ENCODE measurements at regions not wholly inside any gene's neighbourhood (a gene's known extent, or its start where the extent isn't known, plus 50 kb on each side); places are given as distances from the start of the nearest gene placed in this dataset.

DNA sequence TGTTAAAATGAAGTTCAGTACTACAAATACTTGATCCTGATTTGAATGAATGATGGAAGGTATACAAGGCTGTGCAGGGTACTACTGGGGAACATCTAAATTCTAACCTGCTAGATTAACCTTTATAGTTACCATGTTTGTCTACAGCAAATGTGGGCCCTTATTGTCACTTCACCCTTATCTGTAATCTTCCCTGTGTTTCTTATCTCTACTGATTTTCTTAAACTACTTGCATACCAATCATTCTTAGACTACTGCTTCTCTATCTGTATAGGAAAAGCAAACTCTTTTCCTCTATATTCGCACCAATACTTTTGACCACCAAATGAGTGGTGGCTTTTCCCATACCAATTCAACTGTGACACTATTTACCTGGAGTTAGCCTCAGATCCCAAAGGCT lies 210.7 kb downstream of the HINT1 start:
- no peaks in the 10 kb centered on the region for H3K36me3 ChIP-seq (ENCODE audit: control insufficient read depth in 2 of 2, insufficient read depth in 1 of 2, low read length in 2 of 2)
- TF ChIP-seq HOXA7 (CRISPR knock-in tag; IDR thresholded peaks at IDR 0.05; ENCODE audit: borderline replicate concordance) (no peak), ZNF76 (tag by site-specific recombination; IDR thresholded peaks at IDR 0.05; ENCODE audit: borderline replicate concordance, low read depth) (no peak), ZNF354C (tag by site-specific recombination; IDR thresholded peaks at IDR 0.05; ENCODE audit: borderline replicate concordance, low read depth) (no peak), ZNF768 (tag by site-specific recombination; IDR thresholded peaks at IDR 0.05) (no peak), ZXDB (tag by site-specific recombination; IDR thresholded peaks at IDR 0.05) (no peak), ZSCAN30 (tag by site-specific recombination; IDR thresholded peaks at IDR 0.05) (no peak), ZNF184 (tag by site-specific recombination; IDR thresholded peaks at IDR 0.05) (no peak), ZNF146 (tag by site-specific recombination; IDR thresholded peaks at IDR 0.05) (no peak), ZNF248 (tag by site-specific recombination; IDR thresholded peaks at IDR 0.05) (no peak), WT1 (tag by site-specific recombination; IDR thresholded peaks at IDR 0.05) (no peak), ZNF701 (tag by site-specific recombination; IDR thresholded peaks at IDR 0.05) (no peak)
- TF ChIP-seq, protein P1, sequence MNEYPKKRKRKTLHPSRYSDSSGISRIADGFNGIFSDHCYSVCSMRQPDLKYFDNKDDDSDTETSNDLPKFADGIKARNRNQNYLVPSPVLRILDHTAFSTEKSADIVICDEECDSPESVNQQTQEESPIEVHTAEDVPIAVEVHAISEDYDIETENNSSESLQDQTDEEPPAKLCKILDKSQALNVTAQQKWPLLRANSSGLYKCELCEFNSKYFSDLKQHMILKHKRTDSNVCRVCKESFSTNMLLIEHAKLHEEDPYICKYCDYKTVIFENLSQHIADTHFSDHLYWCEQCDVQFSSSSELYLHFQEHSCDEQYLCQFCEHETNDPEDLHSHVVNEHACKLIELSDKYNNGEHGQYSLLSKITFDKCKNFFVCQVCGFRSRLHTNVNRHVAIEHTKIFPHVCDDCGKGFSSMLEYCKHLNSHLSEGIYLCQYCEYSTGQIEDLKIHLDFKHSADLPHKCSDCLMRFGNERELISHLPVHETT (tag by site-specific recombination; IDR thresholded peaks at IDR 0.05) = no peak
- TF ChIP-seq, protein P2, sequence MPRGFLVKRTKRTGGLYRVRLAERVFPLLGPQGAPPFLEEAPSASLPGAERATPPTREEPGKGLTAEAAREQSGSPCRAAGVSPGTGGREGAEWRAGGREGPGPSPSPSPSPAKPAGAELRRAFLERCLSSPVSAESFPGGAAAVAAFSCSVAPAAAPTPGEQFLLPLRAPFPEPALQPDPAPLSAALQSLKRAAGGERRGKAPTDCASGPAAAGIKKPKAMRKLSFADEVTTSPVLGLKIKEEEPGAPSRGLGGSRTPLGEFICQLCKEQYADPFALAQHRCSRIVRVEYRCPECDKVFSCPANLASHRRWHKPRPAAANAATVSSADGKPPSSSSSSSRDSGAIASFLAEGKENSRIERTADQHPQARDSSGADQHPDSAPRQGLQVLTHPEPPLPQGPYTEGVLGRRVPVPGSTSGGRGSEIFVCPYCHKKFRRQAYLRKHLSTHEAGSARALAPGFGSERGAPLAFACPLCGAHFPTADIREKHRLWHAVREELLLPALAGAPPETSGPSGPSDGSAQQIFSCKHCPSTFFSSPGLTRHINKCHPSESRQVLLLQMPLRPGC (tag by site-specific recombination; IDR thresholded peaks at IDR 0.05) = no peak
- no peaks in the 10 kb centered on the region for H3K9me3 ChIP-seq (ENCODE audit: control insufficient read depth, insufficient read depth, low read depth, low read length)
- ChIA-PET POLR2A (no interaction called here), CTCF (no interaction called here)
- H3K4me1 ChIP-seq (ENCODE audit: control insufficient read depth, insufficient read depth, low read length) = no peaks in the 10 kb centered on the region
- no peak overlapping the region for H3K4me3 ChIP-seq (ENCODE audit: low read depth, low read length)
- H3K27ac ChIP-seq (ENCODE audit: extremely low read depth, low read depth, low read length) = no peak overlapping the region

GRCh38 chr5:130939059-130939458 lies 226.0 kb downstream of the HINT1 start:
- Histone ChIP-seq H3K9me3 (ENCODE audit: control insufficient read depth, insufficient read depth, low read depth, low read length) (no peaks in the 10 kb centered on the region), H3K36me3 (ENCODE audit: control insufficient read depth in 2 of 2, insufficient read depth in 1 of 2, low read length in 2 of 2) (no peaks in the 10 kb centered on the region), H3K27ac (ENCODE audit: extremely low read depth, low read depth, low read length) (no peak overlapping the region), H3K4me3 (ENCODE audit: low read depth, low read length) (no peak overlapping the region), H3K4me1 (ENCODE audit: control insufficient read depth, insufficient read depth, low read length) (no peaks in the 10 kb centered on the region)
- ChIA-PET POLR2A (no interaction called here), CTCF (interaction anchor here (0.8 kb wide), 1 partner anchor 67 kb away, joined by 8 read pairs; no protein-coding TSS in a partner anchor)
- TF ChIP-seq ZNF510 (tag by site-specific recombination; IDR thresholded peaks at IDR 0.05; ENCODE audit: insufficient replicate concordance) = no peak
- TF ChIP-seq ZNF585B (tag by site-specific recombination; IDR thresholded peaks at IDR 0.05) = no peak
- TF ChIP-seq ZNF214 (tag by site-specific recombination; IDR thresholded peaks at IDR 0.05; ENCODE audit: borderline replicate concordance) = no peak
- no peak for TF ChIP-seq GFI1B (tag by site-specific recombination; IDR thresholded peaks at IDR 0.05)
- no peak for TF ChIP-seq PRDM4 (tag by site-specific recombination; IDR thresholded peaks at IDR 0.05)
- TF ChIP-seq ZFP37 (tag by site-specific recombination; IDR thresholded peaks at IDR 0.05) = no peak
- TF ChIP-seq, protein P1 (tag by site-specific recombination; IDR thresholded peaks at IDR 0.05) = no peak
- TF ChIP-seq TRIM28 (IDR thresholded peaks at IDR 0.05; ENCODE audit: borderline replicate concordance, low read length) = no peak
- no peak for TF ChIP-seq MEIS1 (CRISPR knock-in tag; IDR thresholded peaks at IDR 0.05; ENCODE audit: borderline replicate concordance)
- TF ChIP-seq ZFP41 (tag by site-specific recombination; IDR thresholded peaks at IDR 0.05; ENCODE audit: borderline replicate concordance) = no peak
- TF ChIP-seq ZNF530 (tag by site-specific recombination; IDR thresholded peaks at IDR 0.05; ENCODE audit: low read depth) = no peak
- no peak for TF ChIP-seq ZNF391 (tag by site-specific recombination; IDR thresholded peaks at IDR 0.05; ENCODE audit: borderline replicate concordance, low read depth)
- no peak for TF ChIP-seq ZBTB21 (tag by site-specific recombination; IDR thresholded peaks at IDR 0.05)
- TF ChIP-seq ZNF280C (tag by site-specific recombination; IDR thresholded peaks at IDR 0.05) = no peak
- no peak for TF ChIP-seq ZBTB17 (tag by site-specific recombination; IDR thresholded peaks at IDR 0.05)
- no peak for TF ChIP-seq GLI4 (tag by site-specific recombination; IDR thresholded peaks at IDR 0.05)
- no peak for TF ChIP-seq ZNF223 (tag by site-specific recombination; IDR thresholded peaks at IDR 0.05)
